ENCODE measurements at regions not wholly inside any gene's neighbourhood (a gene's known extent, or its start where the extent isn't known, plus 50 kb on each side); places are given as distances from the start of the nearest gene placed in this dataset.

DNA sequence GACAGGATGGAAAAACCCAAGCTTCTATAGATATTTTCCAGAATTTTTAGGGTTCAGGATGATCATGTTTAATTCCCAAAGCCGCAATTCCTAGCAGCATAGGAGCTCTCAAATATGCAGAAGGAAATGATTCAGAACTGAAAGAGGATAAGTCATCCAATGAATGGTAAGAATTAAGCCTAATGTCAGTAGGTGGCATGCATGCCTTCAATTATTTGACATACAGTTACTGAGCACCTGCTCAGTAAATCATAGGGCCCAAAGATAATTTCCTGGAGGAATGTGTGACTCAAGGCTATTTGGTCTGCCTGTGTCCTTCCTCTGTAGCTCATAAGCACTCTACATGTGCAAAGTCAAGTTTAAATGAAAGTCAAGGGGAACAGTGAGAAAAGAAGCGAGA is 116.8 kb upstream of the SLC38A4 start:
- TF ChIP-seq, protein P1, sequence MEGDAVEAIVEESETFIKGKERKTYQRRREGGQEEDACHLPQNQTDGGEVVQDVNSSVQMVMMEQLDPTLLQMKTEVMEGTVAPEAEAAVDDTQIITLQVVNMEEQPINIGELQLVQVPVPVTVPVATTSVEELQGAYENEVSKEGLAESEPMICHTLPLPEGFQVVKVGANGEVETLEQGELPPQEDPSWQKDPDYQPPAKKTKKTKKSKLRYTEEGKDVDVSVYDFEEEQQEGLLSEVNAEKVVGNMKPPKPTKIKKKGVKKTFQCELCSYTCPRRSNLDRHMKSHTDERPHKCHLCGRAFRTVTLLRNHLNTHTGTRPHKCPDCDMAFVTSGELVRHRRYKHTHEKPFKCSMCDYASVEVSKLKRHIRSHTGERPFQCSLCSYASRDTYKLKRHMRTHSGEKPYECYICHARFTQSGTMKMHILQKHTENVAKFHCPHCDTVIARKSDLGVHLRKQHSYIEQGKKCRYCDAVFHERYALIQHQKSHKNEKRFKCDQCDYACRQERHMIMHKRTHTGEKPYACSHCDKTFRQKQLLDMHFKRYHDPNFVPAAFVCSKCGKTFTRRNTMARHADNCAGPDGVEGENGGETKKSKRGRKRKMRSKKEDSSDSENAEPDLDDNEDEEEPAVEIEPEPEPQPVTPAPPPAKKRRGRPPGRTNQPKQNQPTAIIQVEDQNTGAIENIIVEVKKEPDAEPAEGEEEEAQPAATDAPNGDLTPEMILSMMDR (IDR thresholded peaks at IDR 0.05), result no peak
- TF ChIP-seq POLR2A (IDR thresholded peaks at IDR 0.05), result no peak
